MCF 10A (cell line): ENCODE measurements at regions not wholly inside any gene's neighbourhood (a gene's known extent, or its start where the extent isn't known, plus 50 kb on each side); places are given as distances from the start of the nearest gene placed in this dataset.
A peak's percentile ranks its signal among the peaks of the same experiment; 100 is the strongest.

Experiments
- BruUV-seq: library from RNA; stranded (reverse); fragments of 400-500 nt; replicated peaks from 2 replicates; lab custom pipeline; 2021; lab: Mats Ljungman, UMichigan
- CTCF ChIA-PET: fragments of 300-600 bp; sonication (Branson Sonifier 250); formaldehyde crosslinking; extraction: SDS; loops from one replicate; lab custom pipeline; 2021; ENCODE audit warnings: antibody characterized with exemption, inconsistent platforms; lab: Yijun Ruan, JAX
- POLR2A ChIA-PET: fragments of 300-600, 350-650 bp; sonication (Branson Sonifier 250); formaldehyde crosslinking; extraction: SDS; loops from one replicate; lab custom pipeline; 2020; ENCODE audit warnings: antibody characterized with exemption, inconsistent platforms; lab: Yijun Ruan, JAX
- DNase-seq: peaks from one replicate; pipeline ENCODE4 v3.0.0-alpha.2; 2018; ENCODE audit not compliant: unreplicated experiment
- H3K27ac Mint-ChIP-seq: one replicate; pipeline ENCODE4 v1.8.0; 2022; ENCODE audit warnings: mild to moderate bottlenecking, low read depth, mixed read lengths; ENCODE audit not compliant: unreplicated experiment
- H3K27me3 Mint-ChIP-seq: one replicate; pipeline ENCODE4 v1.8.0; 2022; ENCODE audit warnings: mixed read lengths; ENCODE audit not compliant: insufficient read depth, unreplicated experiment
- H3K36me3 Mint-ChIP-seq: one replicate; pipeline ENCODE4 v1.8.0; 2022; ENCODE audit warnings: mild to moderate bottlenecking, moderate library complexity, mixed read lengths; ENCODE audit not compliant: insufficient read depth, unreplicated experiment
- H3K4me1 Mint-ChIP-seq: one replicate; pipeline ENCODE4 v1.8.0; 2022; ENCODE audit warnings: mixed read lengths; ENCODE audit not compliant: insufficient read depth, unreplicated experiment
- H3K4me3 Mint-ChIP-seq: one replicate; pipeline ENCODE4 v1.8.0; 2022; ENCODE audit warnings: mild to moderate bottlenecking, moderate library complexity, mixed read lengths; ENCODE audit not compliant: unreplicated experiment
- H3K9me3 Mint-ChIP-seq: one replicate; pipeline ENCODE4 v1.8.0; 2022; ENCODE audit warnings: mixed read lengths; ENCODE audit not compliant: unreplicated experiment
- intact Hi-C: fragments of 100-400 bp; cut with micrococcal nuclease; formaldehyde crosslinking; loops from 2 replicates; pipeline ENCODE4 v1.14.1; 2022
- TF ChIP-seq, protein P1 (sequence below): fragments of 200-600 bp; IDR thresholded peaks from one replicate; pipeline ENCODE4 v1.8.0; 2022; ENCODE audit warnings: antibody characterized with exemption, mild to moderate bottlenecking; ENCODE audit not compliant: unreplicated experiment

DNA sequence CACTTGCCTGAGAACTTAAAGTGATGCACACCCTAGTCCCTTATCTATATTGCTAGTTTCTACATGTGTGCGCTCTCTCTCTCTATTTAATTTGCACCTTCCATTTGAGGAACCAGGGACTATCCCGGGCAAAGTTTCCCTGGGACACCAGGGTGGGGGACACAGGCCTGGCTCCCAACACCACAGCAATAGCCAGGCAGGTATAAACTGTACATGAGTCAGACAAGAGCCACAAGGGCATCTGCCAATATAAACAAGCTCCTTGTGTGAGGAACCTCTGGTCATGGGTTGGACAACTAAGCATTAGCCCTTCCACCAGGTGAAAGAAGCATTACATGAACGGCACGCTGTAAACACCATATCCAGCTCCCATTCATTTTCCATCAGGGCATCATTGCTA lies 455.5 kb downstream of the STIM2 start:
- Mint-ChIP-seq H3K4me1 (no peaks in the 10 kb centered on the region), H3K36me3 (no peaks in the 10 kb centered on the region), H3K4me3 (no peak overlapping the region), H3K9me3 (no peaks in the 10 kb centered on the region), H3K27me3 (no peaks in the 10 kb centered on the region), H3K27ac (no peak overlapping the region)
- no TSS peak for BruUV-seq
- intact Hi-C loops, result loop anchor here (5.0 kb wide), 1 partner anchor 154 kb away; no protein-coding TSS in a partner anchor
- TF ChIP-seq, protein P1, sequence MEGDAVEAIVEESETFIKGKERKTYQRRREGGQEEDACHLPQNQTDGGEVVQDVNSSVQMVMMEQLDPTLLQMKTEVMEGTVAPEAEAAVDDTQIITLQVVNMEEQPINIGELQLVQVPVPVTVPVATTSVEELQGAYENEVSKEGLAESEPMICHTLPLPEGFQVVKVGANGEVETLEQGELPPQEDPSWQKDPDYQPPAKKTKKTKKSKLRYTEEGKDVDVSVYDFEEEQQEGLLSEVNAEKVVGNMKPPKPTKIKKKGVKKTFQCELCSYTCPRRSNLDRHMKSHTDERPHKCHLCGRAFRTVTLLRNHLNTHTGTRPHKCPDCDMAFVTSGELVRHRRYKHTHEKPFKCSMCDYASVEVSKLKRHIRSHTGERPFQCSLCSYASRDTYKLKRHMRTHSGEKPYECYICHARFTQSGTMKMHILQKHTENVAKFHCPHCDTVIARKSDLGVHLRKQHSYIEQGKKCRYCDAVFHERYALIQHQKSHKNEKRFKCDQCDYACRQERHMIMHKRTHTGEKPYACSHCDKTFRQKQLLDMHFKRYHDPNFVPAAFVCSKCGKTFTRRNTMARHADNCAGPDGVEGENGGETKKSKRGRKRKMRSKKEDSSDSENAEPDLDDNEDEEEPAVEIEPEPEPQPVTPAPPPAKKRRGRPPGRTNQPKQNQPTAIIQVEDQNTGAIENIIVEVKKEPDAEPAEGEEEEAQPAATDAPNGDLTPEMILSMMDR, result no peak
- ChIA-PET CTCF (interaction anchor here (0.6 to 0.8 kb wide), 4 partner anchors 10 to 458 kb away, joined by 3 to 5 read pairs (median 4); no protein-coding TSS in a partner anchor), POLR2A (no interaction called here)
- DNase-seq, result peak; percentile 42

- Mint-ChIP-seq H3K4me1 (no peaks in the 10 kb centered on the region), H3K27me3 (no peaks in the 10 kb centered on the region), H3K36me3 (no peaks in the 10 kb centered on the region), H3K9me3 (no peaks in the 10 kb centered on the region), H3K4me3 (no peak overlapping the region), H3K27ac (no peak overlapping the region)
- no TSS peak for BruUV-seq
- POLR2A ChIA-PET, result no interaction called here
- CTCF ChIA-PET, result interaction anchor here (0.6 to 1.1 kb wide), 2 partner anchors 174 to 333 kb away, joined by 3 read pairs; no protein-coding TSS in a partner anchor
- peak; percentile 40 for DNase-seq
- TF ChIP-seq, protein P1, result peak; percentile 35
- intact Hi-C loops, result loop anchor here (1.0 to 5.0 kb wide), 3 partner anchors 142 to 270 kb away; no protein-coding TSS in a partner anchor
These were observed 458.1 kb downstream of the STIM2 start for GRCh38 chr4:27318740-27319139.

GRCh38 chr4:27326991-27327390 lies 466.4 kb downstream of the STIM2 start:
- H3K27me3 Mint-ChIP-seq, result no peaks in the 10 kb centered on the region
- intact Hi-C loops, result no loop called here
- no peaks in the 10 kb centered on the region for H3K36me3 Mint-ChIP-seq
- no peaks in the 10 kb centered on the region for H3K9me3 Mint-ChIP-seq
- ChIA-PET POLR2A (no interaction called here), CTCF (no interaction called here)
- TF ChIP-seq, protein P1, result no peak
- no peak overlapping the region for H3K4me3 Mint-ChIP-seq
- no TSS peak for BruUV-seq
- no peaks in the 10 kb centered on the region for H3K4me1 Mint-ChIP-seq
- DNase-seq, result no peak
- no peak overlapping the region for H3K27ac Mint-ChIP-seq

DNA sequence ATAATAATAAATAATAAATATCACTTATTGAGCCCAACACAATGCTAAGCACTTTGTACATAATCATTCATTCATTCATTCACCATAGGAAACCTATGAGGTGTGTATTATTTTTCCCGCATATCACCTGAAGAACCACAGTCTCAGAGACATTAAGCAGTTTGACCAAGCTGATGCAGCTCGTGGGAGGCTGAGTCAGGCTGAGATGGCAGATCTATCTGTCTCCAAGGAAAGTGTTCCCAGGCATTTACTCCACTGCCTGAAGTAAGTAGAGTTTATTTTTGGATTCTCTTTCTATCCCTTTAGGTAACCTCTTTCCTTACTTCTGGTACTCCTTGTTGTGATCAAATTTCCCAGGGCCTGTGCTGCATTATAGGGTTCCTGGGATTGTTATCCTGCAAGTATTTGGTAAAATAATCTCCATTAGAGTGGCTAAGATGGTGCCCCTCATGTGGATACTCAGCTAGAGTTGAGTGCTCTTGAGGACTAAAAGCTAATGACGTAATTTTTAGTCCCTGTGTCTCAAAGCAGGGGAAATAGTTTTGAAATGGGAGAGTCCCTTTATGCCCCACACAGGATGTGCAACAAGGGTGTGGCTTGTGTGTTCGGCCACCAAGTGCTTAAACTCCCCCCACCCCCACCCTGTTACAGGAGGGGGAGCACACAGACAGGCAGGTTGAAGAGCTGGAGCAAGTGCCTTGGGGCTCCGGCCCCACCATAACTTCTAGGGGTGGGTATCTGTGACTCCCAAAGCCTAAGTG lies 467.0 kb downstream of the STIM2 start:
- TF ChIP-seq, protein P1, result no peak
- BruUV-seq, result no TSS peak
- Mint-ChIP-seq H3K27me3 (no peaks in the 10 kb centered on the region), H3K4me3 (no peak overlapping the region), H3K4me1 (no peaks in the 10 kb centered on the region), H3K9me3 (no peaks in the 10 kb centered on the region), H3K36me3 (no peaks in the 10 kb centered on the region), H3K27ac (no peak overlapping the region)
- DNase-seq, result no peak
- ChIA-PET CTCF (no interaction called here), POLR2A (no interaction called here)
- intact Hi-C loops, result no loop called here
